ENCODE measurements at regions not wholly inside any gene's neighbourhood (a gene's known extent, or its start where the extent isn't known, plus 50 kb on each side); places are given as distances from the start of the nearest gene placed in this dataset.

DNA sequence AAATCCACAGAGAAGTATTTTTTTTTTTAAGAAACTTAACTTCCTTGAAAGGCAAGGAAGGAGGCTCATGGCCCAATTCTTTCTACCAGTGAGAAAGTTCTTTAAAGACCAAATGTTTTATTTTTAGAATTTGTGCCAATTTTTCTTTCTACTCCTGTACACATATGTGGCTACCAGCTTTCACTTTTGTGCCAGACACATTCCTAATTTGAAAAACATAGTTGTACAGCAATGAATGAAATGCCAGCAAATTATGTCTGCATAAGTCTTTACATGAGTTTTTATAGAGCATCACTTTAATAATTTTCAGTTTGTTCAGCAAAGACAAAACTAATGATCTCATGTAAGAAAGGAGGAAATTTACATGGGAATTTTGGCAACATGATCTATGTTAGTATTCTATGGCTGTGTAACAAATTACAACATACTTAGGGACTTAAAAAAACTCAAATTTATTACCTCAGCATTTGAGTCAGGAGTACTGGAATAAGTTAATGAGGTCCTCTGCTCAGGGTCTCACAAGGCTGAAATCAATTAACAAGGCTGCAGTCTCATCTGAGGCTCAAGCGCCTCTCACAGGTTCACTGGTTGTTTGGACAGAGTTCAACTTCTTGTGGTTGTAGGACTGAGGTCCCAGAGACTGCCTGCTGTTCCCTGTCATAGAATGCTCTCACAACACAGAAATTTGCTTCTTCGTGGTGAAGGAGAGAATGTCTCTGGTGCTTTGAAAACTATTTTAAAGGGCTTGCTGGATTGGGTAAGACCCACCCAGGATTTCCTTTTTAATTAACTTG, 678.2 kb upstream of the FAM241A start:
- Histone ChIP-seq H3F3A (ENCODE audit: insufficient read depth) (no peaks in the 10 kb centered on the region), H3K9ac (ENCODE audit: low read length) (no peak overlapping the region), H3K27ac (ENCODE audit: low read depth, low read length) (no peak overlapping the region), H3K9me2 (replicated peaks; ENCODE audit: insufficient read depth, low read length) (no peaks in the 10 kb centered on the region), H2AFZ (ENCODE audit: low read depth, low read length, severe bottlenecking) (no peak overlapping the region), H3K4me3 (ENCODE audit: insufficient read depth, low read length, poor library complexity, severe bottlenecking) (no peak overlapping the region), H4K20me1 (ENCODE audit: low read depth, low read length) (no peaks in the 10 kb centered on the region), H3K9me3 (ENCODE audit: insufficient read depth, low read length) (no peaks in the 10 kb centered on the region), H3K4me2 (ENCODE audit: low read depth, low read length, poor library complexity, severe bottlenecking) (no peak overlapping the region), H3K27me3 (ENCODE audit: low read length) (no peaks in the 10 kb centered on the region), H3K79me2 (ENCODE audit: insufficient read depth, low read length) (no peaks in the 10 kb centered on the region), H3K36me3 (ENCODE audit: low read length) (no peaks in the 10 kb centered on the region)
- TF ChIP-seq EZH2phosphoT487 (conservative IDR thresholded peaks at IDR 0.05; ENCODE audit: low read length) = no peak
- TF ChIP-seq, protein P1, sequence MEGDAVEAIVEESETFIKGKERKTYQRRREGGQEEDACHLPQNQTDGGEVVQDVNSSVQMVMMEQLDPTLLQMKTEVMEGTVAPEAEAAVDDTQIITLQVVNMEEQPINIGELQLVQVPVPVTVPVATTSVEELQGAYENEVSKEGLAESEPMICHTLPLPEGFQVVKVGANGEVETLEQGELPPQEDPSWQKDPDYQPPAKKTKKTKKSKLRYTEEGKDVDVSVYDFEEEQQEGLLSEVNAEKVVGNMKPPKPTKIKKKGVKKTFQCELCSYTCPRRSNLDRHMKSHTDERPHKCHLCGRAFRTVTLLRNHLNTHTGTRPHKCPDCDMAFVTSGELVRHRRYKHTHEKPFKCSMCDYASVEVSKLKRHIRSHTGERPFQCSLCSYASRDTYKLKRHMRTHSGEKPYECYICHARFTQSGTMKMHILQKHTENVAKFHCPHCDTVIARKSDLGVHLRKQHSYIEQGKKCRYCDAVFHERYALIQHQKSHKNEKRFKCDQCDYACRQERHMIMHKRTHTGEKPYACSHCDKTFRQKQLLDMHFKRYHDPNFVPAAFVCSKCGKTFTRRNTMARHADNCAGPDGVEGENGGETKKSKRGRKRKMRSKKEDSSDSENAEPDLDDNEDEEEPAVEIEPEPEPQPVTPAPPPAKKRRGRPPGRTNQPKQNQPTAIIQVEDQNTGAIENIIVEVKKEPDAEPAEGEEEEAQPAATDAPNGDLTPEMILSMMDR (IDR thresholded peaks at IDR 0.05; ENCODE audit: insufficient read depth, low read length, poor library complexity, severe bottlenecking) = no peak

GRCh38 chr4:111475001-111475400, 670.3 kb upstream of the FAM241A start:
- no peaks in the 10 kb centered on the region for H3K36me3 ChIP-seq (ENCODE audit: low read length)
- H3K9me3 ChIP-seq (ENCODE audit: insufficient read depth, low read length) = no peaks in the 10 kb centered on the region
- H3K27me3 ChIP-seq (ENCODE audit: low read length) = no peaks in the 10 kb centered on the region
- no peaks in the 10 kb centered on the region for H3K79me2 ChIP-seq (ENCODE audit: insufficient read depth, low read length)
- H3K9ac ChIP-seq (ENCODE audit: low read length) = no peak overlapping the region
- no peaks in the 10 kb centered on the region for H3F3A ChIP-seq (ENCODE audit: insufficient read depth)
- H3K4me2 ChIP-seq (ENCODE audit: low read depth, low read length, poor library complexity, severe bottlenecking) = no peak overlapping the region
- no peak overlapping the region for H3K4me3 ChIP-seq (ENCODE audit: insufficient read depth, low read length, poor library complexity, severe bottlenecking)
- H3K9me2 ChIP-seq (replicated peaks; ENCODE audit: insufficient read depth, low read length) = no peaks in the 10 kb centered on the region
- H2AFZ ChIP-seq (ENCODE audit: low read depth, low read length, severe bottlenecking) = no peak overlapping the region
- no peak for TF ChIP-seq EZH2phosphoT487 (conservative IDR thresholded peaks at IDR 0.05; ENCODE audit: low read length)
- TF ChIP-seq, protein P1 (IDR thresholded peaks at IDR 0.05; ENCODE audit: insufficient read depth, low read length, poor library complexity, severe bottlenecking) = no peak
- no peaks in the 10 kb centered on the region for H4K20me1 ChIP-seq (ENCODE audit: low read depth, low read length)
- H3K27ac ChIP-seq (ENCODE audit: low read depth, low read length) = no peak overlapping the region

GRCh38 chr4:111475666-111476065, 669.6 kb upstream of the FAM241A start:
- H2AFZ ChIP-seq (ENCODE audit: low read depth, low read length, severe bottlenecking) = no peak overlapping the region
- no peak overlapping the region for H3K27ac ChIP-seq (ENCODE audit: low read depth, low read length)
- H3K4me3 ChIP-seq (ENCODE audit: insufficient read depth, low read length, poor library complexity, severe bottlenecking) = no peak overlapping the region
- H3K79me2 ChIP-seq (ENCODE audit: insufficient read depth, low read length) = no peaks in the 10 kb centered on the region
- no peak overlapping the region for H3K9ac ChIP-seq (ENCODE audit: low read length)
- no peaks in the 10 kb centered on the region for H3K9me3 ChIP-seq (ENCODE audit: insufficient read depth, low read length)
- no peaks in the 10 kb centered on the region for H4K20me1 ChIP-seq (ENCODE audit: low read depth, low read length)
- no peaks in the 10 kb centered on the region for H3K9me2 ChIP-seq (replicated peaks; ENCODE audit: insufficient read depth, low read length)
- no peaks in the 10 kb centered on the region for H3F3A ChIP-seq (ENCODE audit: insufficient read depth)
- no peaks in the 10 kb centered on the region for H3K27me3 ChIP-seq (ENCODE audit: low read length)
- TF ChIP-seq, protein P1 (IDR thresholded peaks at IDR 0.05; ENCODE audit: insufficient read depth, low read length, poor library complexity, severe bottlenecking) = no peak
- TF ChIP-seq EZH2phosphoT487 (conservative IDR thresholded peaks at IDR 0.05; ENCODE audit: low read length) = no peak
- no peaks in the 10 kb centered on the region for H3K36me3 ChIP-seq (ENCODE audit: low read length)
- no peak overlapping the region for H3K4me2 ChIP-seq (ENCODE audit: low read depth, low read length, poor library complexity, severe bottlenecking)
